HEK293 (cell line): ENCODE measurements at regions not wholly inside any gene's neighbourhood (a gene's known extent, or its start where the extent isn't known, plus 50 kb on each side); places are given as distances from the start of the nearest gene placed in this dataset.
A peak's percentile ranks its signal among the peaks of the same experiment; 100 is the strongest.

Source experiments
- BCL11A ChIP-seq: fragments of 450-650 bp; formaldehyde crosslinking; IDR thresholded peaks from 2 replicates; pipeline ENCODE4 v1.5.1; 2016; ENCODE audit warnings: low read depth, missing biosample characterization, missing genetic modification characterization
- GLIS1 ChIP-seq: fragments of 450-650 bp; formaldehyde crosslinking; IDR thresholded peaks from 2 replicates; pipeline ENCODE4 v1.5.1; 2016; ENCODE audit warnings: missing biosample characterization, missing genetic modification characterization
- GLIS2 ChIP-seq: fragments of 450-650 bp; formaldehyde crosslinking; IDR thresholded peaks from 2 replicates; pipeline ENCODE4 v1.5.1; 2016; ENCODE audit warnings: missing biosample characterization, missing genetic modification characterization
- OVOL3 ChIP-seq: fragments of 450-650 bp; formaldehyde crosslinking; IDR thresholded peaks from 2 replicates; pipeline ENCODE4 v1.5.1; 2016; ENCODE audit warnings: missing biosample characterization, missing genetic modification characterization
- ZBTB8A ChIP-seq: fragments of 450-650 bp; formaldehyde crosslinking; IDR thresholded peaks from 2 replicates; pipeline ENCODE4 v1.5.1; 2016; ENCODE audit warnings: missing biosample characterization, missing genetic modification characterization
- ZFHX2 ChIP-seq: fragments of 450-650 bp; formaldehyde crosslinking; conservative IDR thresholded peaks from 2 replicates; pipeline ENCODE4 v1.5.1; 2016; ENCODE audit warnings: missing biosample characterization, missing genetic modification characterization
- ZNF211 ChIP-seq: fragments of 450-650 bp; formaldehyde crosslinking; IDR thresholded peaks from 2 replicates; pipeline ENCODE4 v1.5.1; 2016; ENCODE audit warnings: low read depth, missing biosample characterization, missing genetic modification characterization
- ZNF214 ChIP-seq: fragments of 450-650 bp; formaldehyde crosslinking; IDR thresholded peaks from 2 replicates; pipeline ENCODE4 v1.5.1; 2017; ENCODE audit warnings: missing biosample characterization, mild to moderate bottlenecking, missing genetic modification characterization, borderline replicate concordance
- ZNF239 ChIP-seq: fragments of 450-650 bp; formaldehyde crosslinking; IDR thresholded peaks from 2 replicates; pipeline ENCODE4 v1.5.1; 2016; ENCODE audit warnings: missing biosample characterization, missing genetic modification characterization
- ZNF24 ChIP-seq: fragments of 450-650 bp; formaldehyde crosslinking; IDR thresholded peaks from 2 replicates; pipeline ENCODE4 v1.5.1; 2016; ENCODE audit warnings: missing biosample characterization, missing genetic modification characterization
- ZNF266 ChIP-seq: fragments of 450-650 bp; formaldehyde crosslinking; IDR thresholded peaks from 2 replicates; pipeline ENCODE4 v1.5.1; 2016; ENCODE audit warnings: missing biosample characterization, missing genetic modification characterization, low read depth
- ZNF341 ChIP-seq: fragments of 450-650 bp; formaldehyde crosslinking; IDR thresholded peaks from 2 replicates; pipeline ENCODE4; 2016; ENCODE audit warnings: low read depth, missing biosample characterization, missing genetic modification characterization
- ZNF544 ChIP-seq: fragments of 450-650 bp; formaldehyde crosslinking; IDR thresholded peaks from 2 replicates; pipeline ENCODE4 v1.5.0; 2017; ENCODE audit warnings: missing biosample characterization, missing genetic modification characterization
- ZNF555 ChIP-seq: fragments of 450-650 bp; formaldehyde crosslinking; conservative IDR thresholded peaks from 2 replicates; pipeline ENCODE4 v1.5.1; 2017; ENCODE audit warnings: missing biosample characterization, mild to moderate bottlenecking, missing genetic modification characterization, inconsistent platforms
- ZNF558 ChIP-seq: fragments of 450-650 bp; formaldehyde crosslinking; IDR thresholded peaks from 2 replicates; pipeline ENCODE4 v1.5.1; 2016; ENCODE audit warnings: missing biosample characterization, missing genetic modification characterization
- ZNF571 ChIP-seq: fragments of 450-650 bp; formaldehyde crosslinking; IDR thresholded peaks from 2 replicates; pipeline ENCODE4 v1.5.0; 2017; ENCODE audit warnings: missing biosample characterization, missing genetic modification characterization
- ZNF600 ChIP-seq: fragments of 450-650 bp; formaldehyde crosslinking; IDR thresholded peaks from 2 replicates; pipeline ENCODE4 v1.5.1; 2016; ENCODE audit warnings: missing biosample characterization, missing genetic modification characterization
- ZNF626 ChIP-seq: fragments of 450-650 bp; sonication (Bioruptor Pico); formaldehyde crosslinking; IDR thresholded peaks from 2 replicates; pipeline ENCODE4 v1.5.1; 2018; ENCODE audit warnings: missing biosample characterization, missing genetic modification characterization, inconsistent platforms
- ZNF654 ChIP-seq: fragments of 450-650 bp; formaldehyde crosslinking; IDR thresholded peaks from 2 replicates; pipeline ENCODE4 v1.5.1; 2016; ENCODE audit warnings: low read depth, missing biosample characterization, missing genetic modification characterization
- ZNF658 ChIP-seq: fragments of 450-650 bp; formaldehyde crosslinking; IDR thresholded peaks from 2 replicates; pipeline ENCODE4; 2016; ENCODE audit warnings: missing biosample characterization, missing genetic modification characterization
- ZNF664 ChIP-seq: fragments of 450-650 bp; formaldehyde crosslinking; IDR thresholded peaks from 2 replicates; pipeline ENCODE4 v1.5.1; 2016; ENCODE audit warnings: missing biosample characterization, missing genetic modification characterization
- ZNF837 ChIP-seq: fragments of 450-650 bp; formaldehyde crosslinking; IDR thresholded peaks from 2 replicates; pipeline ENCODE4 v1.5.1; 2016; ENCODE audit warnings: missing biosample characterization, missing genetic modification characterization
- TF ChIP-seq, protein P1 (sequence below): fragments of 450-650 bp; formaldehyde crosslinking; IDR thresholded peaks from 2 replicates; pipeline ENCODE4 v1.5.1; 2016; ENCODE audit warnings: missing biosample characterization, missing genetic modification characterization
- TF ChIP-seq, protein P2 (sequence below): fragments of 450-650 bp; formaldehyde crosslinking; IDR thresholded peaks from 2 replicates; pipeline ENCODE4 v1.5.1; 2016; ENCODE audit warnings: missing biosample characterization, missing genetic modification characterization
- TF ChIP-seq, protein P3 (sequence below): fragments of 450-650 bp; formaldehyde crosslinking; IDR thresholded peaks from 2 replicates; pipeline ENCODE4 v1.5.1; 2016; ENCODE audit warnings: missing biosample characterization, missing genetic modification characterization, borderline replicate concordance
- TF ChIP-seq, protein P4 (sequence below): fragments of 450-650 bp; IDR thresholded peaks from 2 replicates; pipeline ENCODE4 v1.5.1; 2018; ENCODE audit warnings: missing biosample characterization, missing genetic modification characterization
- TF ChIP-seq, protein P5 (sequence below): fragments of 450-650 bp; formaldehyde crosslinking; IDR thresholded peaks from 2 replicates; pipeline ENCODE4; 2016; ENCODE audit warnings: missing biosample characterization, missing genetic modification characterization
- TF ChIP-seq, protein P6 (sequence below): sonication (generic); formaldehyde crosslinking; IDR thresholded peaks from 2 replicates; pipeline ENCODE4 v1.8.1; 2022; ENCODE audit warnings: mild to moderate bottlenecking, moderate library complexity, missing genetic modification reagents
- TF ChIP-seq, protein P7 (sequence below): fragments of 450-650 bp; formaldehyde crosslinking; IDR thresholded peaks from 2 replicates; pipeline ENCODE4 v1.5.1; 2016; ENCODE audit warnings: missing biosample characterization, missing genetic modification characterization, low read depth

DNA sequence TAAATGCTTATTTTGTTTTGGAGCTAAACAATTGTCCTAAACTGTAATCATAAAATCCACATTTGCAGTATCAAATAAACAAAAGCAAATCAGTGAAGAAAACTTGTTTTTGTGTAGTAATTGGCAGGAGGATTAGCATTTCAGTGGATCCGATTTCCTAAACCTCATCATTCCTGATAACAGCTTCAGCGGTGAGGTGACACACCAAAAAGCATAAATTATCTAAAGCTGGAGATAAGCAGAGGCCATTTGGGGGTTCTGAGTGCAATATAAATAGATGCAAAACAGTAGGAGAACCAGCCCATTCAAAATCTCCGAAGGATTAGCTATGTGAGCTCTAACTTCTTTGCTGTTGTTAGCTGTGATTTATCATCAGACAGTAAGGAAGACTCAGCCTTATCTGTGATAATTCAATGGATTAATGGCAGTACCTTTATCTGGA is 235.8 kb downstream of the EPHA7 start (continued):
- TF ChIP-seq ZNF600 (tag by site-specific recombination) (no peak), ZNF555 (no peak), BCL11A (tag by site-specific recombination) (0 out of 2 replicates have a peak, but pooled peaks have one; percentile 49), ZFHX2 (tag by site-specific recombination) (no peak), OVOL3 (0 out of 2 replicates have a peak, but pooled peaks have one; percentile 15), ZNF654 (no peak), ZNF837 (no peak), ZNF266 (no peak), ZNF544 (no peak), ZNF239 (tag by site-specific recombination) (no peak), GLIS1 (no peak; the same call in 1 of the 2 replicates), ZNF626 (no peak), ZNF571 (no peak), ZNF24 (0 out of 2 replicates have a peak, but pooled peaks have one; percentile 16), ZNF658 (tag by site-specific recombination) (no peak), ZNF341 (tag by site-specific recombination) (no peak), ZBTB8A (tag by site-specific recombination) (no peak; the same call in 1 of the 2 replicates), ZNF664 (no peak), ZNF558 (no peak), GLIS2 (no peak; the same call in 1 of the 2 replicates), ZNF214 (no peak), ZNF211 (no peak)
- TF ChIP-seq, protein P1, sequence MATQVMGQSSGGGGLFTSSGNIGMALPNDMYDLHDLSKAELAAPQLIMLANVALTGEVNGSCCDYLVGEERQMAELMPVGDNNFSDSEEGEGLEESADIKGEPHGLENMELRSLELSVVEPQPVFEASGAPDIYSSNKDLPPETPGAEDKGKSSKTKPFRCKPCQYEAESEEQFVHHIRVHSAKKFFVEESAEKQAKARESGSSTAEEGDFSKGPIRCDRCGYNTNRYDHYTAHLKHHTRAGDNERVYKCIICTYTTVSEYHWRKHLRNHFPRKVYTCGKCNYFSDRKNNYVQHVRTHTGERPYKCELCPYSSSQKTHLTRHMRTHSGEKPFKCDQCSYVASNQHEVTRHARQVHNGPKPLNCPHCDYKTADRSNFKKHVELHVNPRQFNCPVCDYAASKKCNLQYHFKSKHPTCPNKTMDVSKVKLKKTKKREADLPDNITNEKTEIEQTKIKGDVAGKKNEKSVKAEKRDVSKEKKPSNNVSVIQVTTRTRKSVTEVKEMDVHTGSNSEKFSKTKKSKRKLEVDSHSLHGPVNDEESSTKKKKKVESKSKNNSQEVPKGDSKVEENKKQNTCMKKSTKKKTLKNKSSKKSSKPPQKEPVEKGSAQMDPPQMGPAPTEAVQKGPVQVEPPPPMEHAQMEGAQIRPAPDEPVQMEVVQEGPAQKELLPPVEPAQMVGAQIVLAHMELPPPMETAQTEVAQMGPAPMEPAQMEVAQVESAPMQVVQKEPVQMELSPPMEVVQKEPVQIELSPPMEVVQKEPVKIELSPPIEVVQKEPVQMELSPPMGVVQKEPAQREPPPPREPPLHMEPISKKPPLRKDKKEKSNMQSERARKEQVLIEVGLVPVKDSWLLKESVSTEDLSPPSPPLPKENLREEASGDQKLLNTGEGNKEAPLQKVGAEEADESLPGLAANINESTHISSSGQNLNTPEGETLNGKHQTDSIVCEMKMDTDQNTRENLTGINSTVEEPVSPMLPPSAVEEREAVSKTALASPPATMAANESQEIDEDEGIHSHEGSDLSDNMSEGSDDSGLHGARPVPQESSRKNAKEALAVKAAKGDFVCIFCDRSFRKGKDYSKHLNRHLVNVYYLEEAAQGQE (tag by site-specific recombination): no peak
- TF ChIP-seq, protein P2, sequence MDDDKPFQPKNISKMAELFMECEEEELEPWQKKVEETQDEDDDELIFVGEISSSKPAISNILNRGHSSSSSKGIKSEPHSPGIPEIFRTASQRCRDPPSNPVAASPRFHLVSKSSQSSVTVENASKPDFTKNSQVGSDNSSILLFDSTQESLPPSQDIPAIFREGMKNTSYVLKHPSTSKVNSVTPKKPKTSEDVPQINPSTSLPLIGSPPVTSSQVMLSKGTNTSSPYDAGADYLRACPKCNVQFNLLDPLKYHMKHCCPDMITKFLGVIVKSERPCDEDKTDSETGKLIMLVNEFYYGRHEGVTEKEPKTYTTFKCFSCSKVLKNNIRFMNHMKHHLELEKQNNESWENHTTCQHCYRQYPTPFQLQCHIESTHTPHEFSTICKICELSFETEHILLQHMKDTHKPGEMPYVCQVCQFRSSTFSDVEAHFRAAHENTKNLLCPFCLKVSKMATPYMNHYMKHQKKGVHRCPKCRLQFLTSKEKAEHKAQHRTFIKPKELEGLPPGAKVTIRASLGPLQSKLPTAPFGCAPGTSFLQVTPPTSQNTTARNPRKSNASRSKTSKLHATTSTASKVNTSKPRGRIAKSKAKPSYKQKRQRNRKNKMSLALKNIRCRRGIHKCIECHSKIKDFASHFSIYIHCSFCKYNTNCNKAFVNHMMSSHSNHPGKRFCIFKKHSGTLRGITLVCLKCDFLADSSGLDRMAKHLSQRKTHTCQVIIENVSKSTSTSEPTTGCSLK (tag by site-specific recombination): no peak
- TF ChIP-seq, protein P3, sequence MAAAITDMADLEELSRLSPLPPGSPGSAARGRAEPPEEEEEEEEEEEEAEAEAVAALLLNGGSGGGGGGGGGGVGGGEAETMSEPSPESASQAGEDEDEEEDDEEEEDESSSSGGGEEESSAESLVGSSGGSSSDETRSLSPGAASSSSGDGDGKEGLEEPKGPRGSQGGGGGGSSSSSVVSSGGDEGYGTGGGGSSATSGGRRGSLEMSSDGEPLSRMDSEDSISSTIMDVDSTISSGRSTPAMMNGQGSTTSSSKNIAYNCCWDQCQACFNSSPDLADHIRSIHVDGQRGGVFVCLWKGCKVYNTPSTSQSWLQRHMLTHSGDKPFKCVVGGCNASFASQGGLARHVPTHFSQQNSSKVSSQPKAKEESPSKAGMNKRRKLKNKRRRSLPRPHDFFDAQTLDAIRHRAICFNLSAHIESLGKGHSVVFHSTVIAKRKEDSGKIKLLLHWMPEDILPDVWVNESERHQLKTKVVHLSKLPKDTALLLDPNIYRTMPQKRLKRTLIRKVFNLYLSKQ (tag by site-specific recombination): no peak
- TF ChIP-seq, protein P4, sequence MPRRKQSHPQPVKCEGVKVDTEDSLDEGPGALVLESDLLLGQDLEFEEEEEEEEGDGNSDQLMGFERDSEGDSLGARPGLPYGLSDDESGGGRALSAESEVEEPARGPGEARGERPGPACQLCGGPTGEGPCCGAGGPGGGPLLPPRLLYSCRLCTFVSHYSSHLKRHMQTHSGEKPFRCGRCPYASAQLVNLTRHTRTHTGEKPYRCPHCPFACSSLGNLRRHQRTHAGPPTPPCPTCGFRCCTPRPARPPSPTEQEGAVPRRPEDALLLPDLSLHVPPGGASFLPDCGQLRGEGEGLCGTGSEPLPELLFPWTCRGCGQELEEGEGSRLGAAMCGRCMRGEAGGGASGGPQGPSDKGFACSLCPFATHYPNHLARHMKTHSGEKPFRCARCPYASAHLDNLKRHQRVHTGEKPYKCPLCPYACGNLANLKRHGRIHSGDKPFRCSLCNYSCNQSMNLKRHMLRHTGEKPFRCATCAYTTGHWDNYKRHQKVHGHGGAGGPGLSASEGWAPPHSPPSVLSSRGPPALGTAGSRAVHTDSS: peak; percentile 39; the same call in 1 of the 2 replicates
- TF ChIP-seq, protein P5, sequence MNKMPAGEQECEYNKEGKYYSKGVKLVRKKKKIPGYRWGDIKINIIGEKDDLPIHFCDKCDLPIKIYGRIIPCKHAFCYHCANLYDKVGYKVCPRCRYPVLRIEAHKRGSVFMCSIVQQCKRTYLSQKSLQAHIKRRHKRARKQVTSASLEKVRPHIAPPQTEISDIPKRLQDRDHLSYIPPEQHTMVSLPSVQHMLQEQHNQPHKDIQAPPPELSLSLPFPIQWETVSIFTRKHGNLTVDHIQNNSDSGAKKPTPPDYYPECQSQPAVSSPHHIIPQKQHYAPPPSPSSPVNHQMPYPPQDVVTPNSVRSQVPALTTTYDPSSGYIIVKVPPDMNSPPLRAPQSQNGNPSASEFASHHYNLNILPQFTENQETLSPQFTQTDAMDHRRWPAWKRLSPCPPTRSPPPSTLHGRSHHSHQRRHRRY (tag by site-specific recombination): no peak
- TF ChIP-seq, protein P6, sequence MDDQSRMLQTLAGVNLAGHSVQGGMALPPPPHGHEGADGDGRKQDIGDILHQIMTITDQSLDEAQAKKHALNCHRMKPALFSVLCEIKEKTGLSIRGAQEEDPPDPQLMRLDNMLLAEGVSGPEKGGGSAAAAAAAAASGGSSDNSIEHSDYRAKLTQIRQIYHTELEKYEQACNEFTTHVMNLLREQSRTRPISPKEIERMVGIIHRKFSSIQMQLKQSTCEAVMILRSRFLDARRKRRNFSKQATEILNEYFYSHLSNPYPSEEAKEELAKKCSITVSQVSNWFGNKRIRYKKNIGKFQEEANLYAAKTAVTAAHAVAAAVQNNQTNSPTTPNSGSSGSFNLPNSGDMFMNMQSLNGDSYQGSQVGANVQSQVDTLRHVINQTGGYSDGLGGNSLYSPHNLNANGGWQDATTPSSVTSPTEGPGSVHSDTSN (CRISPR knock-in tag): no peak
- TF ChIP-seq, protein P7, sequence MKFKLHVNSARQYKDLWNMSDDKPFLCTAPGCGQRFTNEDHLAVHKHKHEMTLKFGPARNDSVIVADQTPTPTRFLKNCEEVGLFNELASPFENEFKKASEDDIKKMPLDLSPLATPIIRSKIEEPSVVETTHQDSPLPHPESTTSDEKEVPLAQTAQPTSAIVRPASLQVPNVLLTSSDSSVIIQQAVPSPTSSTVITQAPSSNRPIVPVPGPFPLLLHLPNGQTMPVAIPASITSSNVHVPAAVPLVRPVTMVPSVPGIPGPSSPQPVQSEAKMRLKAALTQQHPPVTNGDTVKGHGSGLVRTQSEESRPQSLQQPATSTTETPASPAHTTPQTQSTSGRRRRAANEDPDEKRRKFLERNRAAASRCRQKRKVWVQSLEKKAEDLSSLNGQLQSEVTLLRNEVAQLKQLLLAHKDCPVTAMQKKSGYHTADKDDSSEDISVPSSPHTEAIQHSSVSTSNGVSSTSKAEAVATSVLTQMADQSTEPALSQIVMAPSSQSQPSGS (tag by site-specific recombination): no peak
